GM10248 (cell line): ENCODE measurements at regions not wholly inside any gene's neighbourhood (a gene's known extent, or its start where the extent isn't known, plus 50 kb on each side); places are given as distances from the start of the nearest gene placed in this dataset.

Source experiments
- CTCF ChIA-PET: fragments of 300-600 bp; sonication (Branson Sonifier 250); formaldehyde crosslinking; extraction: SDS; loops from one replicate; lab custom pipeline; 2021; ENCODE audit warnings: antibody characterized with exemption; lab: Yijun Ruan, JAX
- POLR2A ChIA-PET: fragments of 350-650 bp; sonication (Branson Sonifier 250); formaldehyde crosslinking; extraction: SDS; loops from one replicate; lab custom pipeline; 2020; ENCODE audit warnings: antibody characterized with exemption; lab: Yijun Ruan, JAX
- DNase-seq: peaks from one replicate; pipeline ENCODE4 v3.0.0; 2012; ENCODE audit errors: extremely low spot score
- CTCF ChIP-seq: IDR thresholded peaks from 2 replicates; pipeline ENCODE4 v1.5.1; 2012; ENCODE audit warnings: mild to moderate bottlenecking, low read depth; ENCODE audit errors: extremely low read depth, missing control alignments, control extremely low read depth

- no peak for TF ChIP-seq CTCF
- CTCF ChIA-PET = no interaction called here
- no peak for DNase-seq
- POLR2A ChIA-PET = no interaction called here
Observed at GRCh38 chr4:85274955-85275354, 200.0 kb upstream of the ARHGAP24 start.

DNA sequence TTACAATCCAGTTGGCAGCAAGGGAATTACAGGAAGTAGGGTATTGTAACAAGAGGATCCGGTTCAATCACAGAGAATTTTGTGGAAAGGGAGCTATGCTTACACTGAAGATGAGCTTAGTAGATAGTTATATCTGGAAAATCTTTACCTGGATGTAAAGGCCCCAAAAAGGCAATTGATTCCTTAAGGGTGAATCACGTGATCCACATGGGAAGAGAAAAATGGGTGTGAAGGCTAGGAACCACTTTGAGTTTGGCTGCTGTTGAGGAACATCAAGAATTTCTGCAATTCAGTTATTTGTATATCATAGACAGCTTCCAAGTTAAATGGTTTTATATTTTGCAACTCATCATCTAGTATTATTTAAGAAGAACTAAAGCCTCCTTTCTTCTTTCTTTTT lies 194.0 kb upstream of the ARHGAP24 start:
- no peak for TF ChIP-seq CTCF
- ChIA-PET CTCF (interaction anchor here (0.9 kb wide), 1 partner anchor 21 kb away, joined by 3 read pairs; no protein-coding TSS in a partner anchor), POLR2A (no interaction called here)

DNA sequence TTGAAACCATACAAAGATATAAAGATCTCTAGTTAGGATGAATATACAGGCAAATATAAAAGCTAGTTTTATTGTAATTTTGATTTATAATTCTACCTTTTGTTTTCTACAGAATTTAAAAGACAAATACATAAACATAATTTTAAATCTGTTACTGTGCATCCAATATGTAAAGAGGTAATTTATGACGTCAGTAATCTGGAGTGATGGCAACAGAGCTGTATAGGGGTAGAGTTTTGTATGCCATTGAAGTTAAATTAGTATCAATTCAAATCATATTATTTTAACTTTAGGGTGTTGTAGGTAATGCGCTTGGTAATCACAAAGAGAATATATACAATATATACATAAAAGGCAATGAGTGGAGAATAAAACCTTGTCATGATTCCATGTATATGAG lies 183.7 kb upstream of the ARHGAP24 start:
- ChIA-PET CTCF (no interaction called here), POLR2A (no interaction called here)
- no peak for DNase-seq
- TF ChIP-seq CTCF = no peak

More for the DNA sequence above, 194.0 kb upstream of the ARHGAP24 start:
- DNase-seq = no peak

DNA sequence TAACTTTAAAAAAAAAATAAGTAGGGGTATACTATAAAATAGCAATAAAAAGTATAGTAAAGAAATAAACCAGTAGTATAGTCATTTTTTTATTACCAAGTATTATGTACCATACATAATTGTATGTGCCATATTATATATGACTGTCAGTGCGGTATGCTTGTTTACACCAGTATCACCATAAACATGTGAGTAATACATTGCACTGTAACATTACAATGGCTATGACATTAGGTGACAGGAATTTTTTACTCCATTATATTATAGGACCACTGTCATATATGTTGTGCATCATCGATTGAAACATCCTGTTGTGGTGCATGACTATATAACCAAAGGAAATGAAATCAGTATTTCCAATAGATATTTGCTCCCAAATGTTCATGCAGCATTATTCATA lies 176.9 kb upstream of the ARHGAP24 start:
- TF ChIP-seq CTCF = no peak
- no peak for DNase-seq
- CTCF ChIA-PET = interaction anchor here (1.4 kb wide), 1 partner anchor 43 kb away, joined by 3 read pairs; no protein-coding TSS in a partner anchor
- POLR2A ChIA-PET = no interaction called here

DNA sequence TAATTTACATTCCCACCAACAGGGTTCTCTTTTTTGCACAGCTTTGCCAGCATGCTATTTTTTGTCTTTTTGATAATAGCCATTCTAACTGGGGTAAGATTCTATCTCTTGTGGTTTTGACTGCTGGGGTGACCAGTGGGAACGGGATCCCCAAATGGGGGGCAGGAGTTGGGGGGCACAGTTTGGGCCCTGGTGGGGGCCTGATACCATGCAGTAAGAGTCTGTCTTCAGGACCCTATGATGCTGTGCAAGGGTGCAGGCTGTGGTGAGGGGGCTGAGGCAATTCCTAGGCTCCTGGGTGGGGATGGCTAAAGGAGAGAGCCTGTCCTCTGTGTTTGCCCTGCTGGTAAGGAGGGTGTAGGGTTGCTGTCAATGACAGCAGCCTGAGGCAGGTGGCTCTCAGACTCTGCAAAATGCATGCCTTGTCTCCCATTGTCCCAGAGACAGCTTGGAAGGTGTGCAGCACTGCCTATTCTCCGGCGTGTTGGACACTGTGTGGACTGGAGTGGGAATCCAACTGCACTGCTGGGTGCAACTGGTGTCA lies 172.7 kb upstream of the ARHGAP24 start:
- ChIA-PET CTCF (no interaction called here), POLR2A (no interaction called here)
- no peak for TF ChIP-seq CTCF

GRCh38 chr4:85302756-85303155 lies 172.2 kb upstream of the ARHGAP24 start:
- ChIA-PET POLR2A (no interaction called here), CTCF (no interaction called here)
- TF ChIP-seq CTCF = no peak
- no peak for DNase-seq

More for the DNA sequence above, 172.7 kb upstream of the ARHGAP24 start:
- no peak for DNase-seq
